HG02763 (cell line): ENCODE measurements at regions not wholly inside any gene's neighbourhood (a gene's known extent, or its start where the extent isn't known, plus 50 kb on each side); places are given as distances from the start of the nearest gene placed in this dataset.
"Not testable (repeated sequence)": the region's sequence is repeated elsewhere in the genome, so short reads cannot be mapped to it uniquely, and the experiment has no call there.

Experiments
- ATAC-seq: cut with Tn5 transposase; IDR thresholded peaks from one replicate; pipeline ENCODE4 v1.9.1; 2021; ENCODE audit warnings: mild to moderate bottlenecking, moderate library complexity; ENCODE audit not compliant: unreplicated experiment

GRCh38 chr6:114718716-114719270, 376.0 kb upstream of the HS3ST5 start:
- no peak for ATAC-seq

GRCh38 chr6:114718186-114718585, 375.4 kb upstream of the HS3ST5 start:
- ATAC-seq: no peak

- peak; percentile 48 for ATAC-seq
These were observed 372.1 kb upstream of the HS3ST5 start for GRCh38 chr6:114714836-114715507.

GRCh38 chr6:114713690-114714089, 370.9 kb upstream of the HS3ST5 start:
- ATAC-seq: no peak

- no peak for ATAC-seq
These were observed 369.4 kb upstream of the HS3ST5 start for GRCh38 chr6:114712129-114712662.

- no peak for ATAC-seq
These were observed 364.3 kb upstream of the HS3ST5 start for GRCh38 chr6:114707081-114707620.

GRCh38 chr6:114690625-114691024, 347.8 kb upstream of the HS3ST5 start:
- ATAC-seq: no peak

- ATAC-seq: no peak
These were observed 316.7 kb upstream of the HS3ST5 start for GRCh38 chr6:114659513-114659912.

- no peak for ATAC-seq
These were observed 308.8 kb upstream of the HS3ST5 start for GRCh38 chr6:114651611-114652010.

GRCh38 chr6:114650891-114651290, 308.1 kb upstream of the HS3ST5 start:
- ATAC-seq: no peak

GRCh38 chr6:114649298-114649697, 306.5 kb upstream of the HS3ST5 start:
- ATAC-seq: no peak

- no peak for ATAC-seq
These were observed 306.0 kb upstream of the HS3ST5 start for GRCh38 chr6:114648847-114649246.

- no peak for ATAC-seq
These were observed 295.5 kb upstream of the HS3ST5 start for GRCh38 chr6:114638341-114638740.

- no peak for ATAC-seq
These were observed 291.2 kb upstream of the HS3ST5 start for GRCh38 chr6:114634016-114634415.

- ATAC-seq: not testable (repeated sequence)
These were observed 283.4 kb upstream of the HS3ST5 start for GRCh38 chr6:114626226-114626625.

GRCh38 chr6:114619621-114620200, 276.9 kb upstream of the HS3ST5 start:
- no peak for ATAC-seq

GRCh38 chr6:114611696-114612095, 268.9 kb upstream of the HS3ST5 start:
- ATAC-seq: no peak

- ATAC-seq: no peak
These were observed 265.3 kb upstream of the HS3ST5 start for GRCh38 chr6:114608091-114608490.

GRCh38 chr6:114605656-114606055, 262.8 kb upstream of the HS3ST5 start:
- no peak for ATAC-seq

GRCh38 chr6:114600381-114600780, 257.6 kb upstream of the HS3ST5 start:
- no peak for ATAC-seq

GRCh38 chr6:114595591-114595990, 252.8 kb upstream of the HS3ST5 start:
- ATAC-seq: no peak

- no peak for ATAC-seq
These were observed 252.4 kb upstream of the HS3ST5 start for GRCh38 chr6:114595186-114595585.
